Parathyroid adenoma (tissue), 2 donors: ENCODE measurements at regions not wholly inside any gene's neighbourhood (a gene's known extent, or its start where the extent isn't known, plus 50 kb on each side); places are given as distances from the start of the nearest gene placed in this dataset.

Source experiments
- H2AFZ ChIP-seq: fragments of 300-600 bp; sonication (generic); one replicate; pipeline ENCODE4 v1.7.0; 2017; ENCODE audit warnings: antibody characterized with exemption, mild to moderate bottlenecking
- H3K27ac ChIP-seq: fragments of 300-600 bp; sonication (generic); one replicate; pipeline ENCODE4 v1.7.0; 2017
- H3K27me3 ChIP-seq: fragments of 300-600 bp; sonication (generic); one replicate; pipeline ENCODE4 v1.7.0; 2017; ENCODE audit warnings: low read length; ENCODE audit not compliant: control insufficient read depth, insufficient read depth
- H3K36me3 ChIP-seq: fragments of 300-600 bp; sonication (generic); one replicate; pipeline ENCODE4 v1.7.0; 2017; ENCODE audit warnings: low read length; ENCODE audit not compliant: control insufficient read depth, insufficient read depth
- H3K4me1 ChIP-seq: fragments of 300-600 bp; sonication (generic); one replicate; pipeline ENCODE4 v1.7.0; 2017; ENCODE audit warnings: control low read depth
- H3K4me2 ChIP-seq: fragments of 300-600 bp; sonication (generic); one replicate; pipeline ENCODE4 v1.7.0; 2017; ENCODE audit warnings: low read length
- H3K4me3 ChIP-seq: fragments of 300-600 bp; sonication (generic); one replicate; pipeline ENCODE4 v1.7.0; 2017; ENCODE audit warnings: low read depth, low read length
- H3K79me2 ChIP-seq: fragments of 300-600 bp; sonication (generic); one replicate; pipeline ENCODE4 v1.7.0; 2017; ENCODE audit warnings: control low read depth
- H3K9ac ChIP-seq: fragments of 300-600 bp; sonication (generic); one replicate; pipeline ENCODE4 v1.7.0; 2017; ENCODE audit warnings: mild to moderate bottlenecking
- H3K9me3 ChIP-seq: fragments of 300-600 bp; sonication (generic); one replicate; pipeline ENCODE4 v1.7.0; 2017; ENCODE audit warnings: low read length; ENCODE audit not compliant: control insufficient read depth
- CTCF ChIP-seq: fragments of 300-600 bp; sonication (generic); IDR thresholded peaks from one replicate; pipeline ENCODE4 v1.7.0; 2017; ENCODE audit warnings: antibody characterized with exemption, mild to moderate bottlenecking
- donor health status: primary hyperparathyroidism.

- Histone ChIP-seq H3K4me2 (no peak overlapping the region), H3K27ac (no peak overlapping the region), H3K4me3 (no peak overlapping the region), H3K9me3 (no peaks in the 10 kb centered on the region), H3K9ac (no peak overlapping the region), H2AFZ (no peak overlapping the region), H3K36me3 (no peaks in the 10 kb centered on the region), H3K79me2 (no peaks in the 10 kb centered on the region), H3K27me3 (no peaks in the 10 kb centered on the region), H3K4me1 (no peaks in the 10 kb centered on the region)
- no peak for TF ChIP-seq CTCF
Observed at GRCh38 chr9:81037889-81038288, 651.5 kb downstream of the TLE1 start.

GRCh38 chr9:81035601-81036000 is 653.7 kb downstream of the TLE1 start:
- no peaks in the 10 kb centered on the region for H3K4me1 ChIP-seq
- no peak overlapping the region for H2AFZ ChIP-seq
- H3K9ac ChIP-seq = no peak overlapping the region
- no peaks in the 10 kb centered on the region for H3K27me3 ChIP-seq
- no peaks in the 10 kb centered on the region for H3K79me2 ChIP-seq
- no peaks in the 10 kb centered on the region for H3K36me3 ChIP-seq
- no peak overlapping the region for H3K27ac ChIP-seq
- no peak overlapping the region for H3K4me2 ChIP-seq
- TF ChIP-seq CTCF = no peak
- no peak overlapping the region for H3K4me3 ChIP-seq
- H3K9me3 ChIP-seq = no peaks in the 10 kb centered on the region

GRCh38 chr9:81035171-81035570 is 654.2 kb downstream of the TLE1 start:
- Histone ChIP-seq H3K9me3 (no peaks in the 10 kb centered on the region), H3K4me3 (no peak overlapping the region), H2AFZ (no peak overlapping the region), H3K79me2 (no peaks in the 10 kb centered on the region), H3K4me2 (no peak overlapping the region), H3K36me3 (no peaks in the 10 kb centered on the region), H3K9ac (no peak overlapping the region), H3K27me3 (no peaks in the 10 kb centered on the region), H3K27ac (no peak overlapping the region), H3K4me1 (no peaks in the 10 kb centered on the region)
- TF ChIP-seq CTCF = no peak

- Histone ChIP-seq H3K4me3 (no peak overlapping the region), H3K79me2 (no peaks in the 10 kb centered on the region), H3K9ac (no peak overlapping the region), H3K4me2 (no peak overlapping the region), H3K27me3 (no peaks in the 10 kb centered on the region), H3K4me1 (no peaks in the 10 kb centered on the region), H2AFZ (no peak overlapping the region), H3K36me3 (no peaks in the 10 kb centered on the region), H3K9me3 (no peaks in the 10 kb centered on the region), H3K27ac (no peak overlapping the region)
- no peak for TF ChIP-seq CTCF
Observed at GRCh38 chr9:81032831-81033230, 656.5 kb downstream of the TLE1 start.

GRCh38 chr9:81032030-81032572 is 657.2 kb downstream of the TLE1 start:
- no peak for TF ChIP-seq CTCF
- no peak overlapping the region for H2AFZ ChIP-seq
- H3K4me3 ChIP-seq = no peak overlapping the region
- no peaks in the 10 kb centered on the region for H3K4me1 ChIP-seq
- no peaks in the 10 kb centered on the region for H3K36me3 ChIP-seq
- no peaks in the 10 kb centered on the region for H3K9me3 ChIP-seq
- no peaks in the 10 kb centered on the region for H3K27me3 ChIP-seq
- H3K9ac ChIP-seq = no peak overlapping the region
- H3K79me2 ChIP-seq = no peaks in the 10 kb centered on the region
- H3K4me2 ChIP-seq = no peak overlapping the region
- no peak overlapping the region for H3K27ac ChIP-seq
